GM12878 (cell line): ENCODE measurements at regions not wholly inside any gene's neighbourhood (a gene's known extent, or its start where the extent isn't known, plus 50 kb on each side); places are given as distances from the start of the nearest gene placed in this dataset.

Experiments
- POLR2AphosphoS2 ChIP-seq: IDR thresholded peaks from 2 replicates; pipeline ENCODE4 v1.6.1; 2011; ENCODE audit warnings: low read depth, mild to moderate bottlenecking, low read length, improper control_type of control experiment, moderate library complexity
- RBBP5 ChIP-seq: fragments of 200-600 bp; sonication (generic); conservative IDR thresholded peaks from 2 replicates; pipeline ENCODE4 v1.6.1; 2016
- REST ChIP-seq: IDR thresholded peaks from 2 replicates; pipeline ENCODE4 v1.6.1; 2012; ENCODE audit warnings: mild to moderate bottlenecking, low read depth, low read length
- TAF1 ChIP-seq: IDR thresholded peaks from 2 replicates; pipeline ENCODE4 v1.6.1; 2011; ENCODE audit warnings: mild to moderate bottlenecking, low read depth, low read length, borderline replicate concordance
- ZNF687 ChIP-seq: fragments of 450-650 bp; IDR thresholded peaks from 2 replicates; pipeline ENCODE4 v1.6.1; 2017; ENCODE audit warnings: mild to moderate bottlenecking, moderate library complexity

DNA sequence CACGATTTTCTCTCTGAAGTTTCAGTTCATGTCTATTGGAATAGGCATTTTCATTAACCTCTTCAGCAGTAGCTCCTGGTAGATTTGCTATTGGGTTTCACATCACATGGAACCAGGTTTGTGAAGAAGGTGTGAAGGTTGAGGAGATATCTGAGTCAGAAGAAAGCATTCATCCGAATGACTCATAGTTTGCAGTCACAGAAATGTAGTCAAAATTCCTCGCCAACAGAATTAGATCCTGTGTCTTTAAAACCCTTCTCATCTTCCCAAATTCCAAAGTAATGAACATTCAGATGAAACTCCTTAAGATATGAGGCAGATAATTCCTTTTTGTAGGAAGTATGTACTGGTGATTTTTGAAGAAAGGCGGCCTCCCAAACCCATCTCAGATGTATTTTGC lies 125.0 kb upstream of the LARGE1 start (continued):
- TF ChIP-seq ZNF687 (no peak), RBBP5 (no peak), POLR2AphosphoS2 (no peak), REST (no peak), TAF1 (no peak)
